Astrocyte (in vitro differentiated cells and primary cell): ENCODE measurements at regions not wholly inside any gene's neighbourhood (a gene's known extent, or its start where the extent isn't known, plus 50 kb on each side); places are given as distances from the start of the nearest gene placed in this dataset.

Source experiments
- DNase-seq: peaks from one replicate; pipeline ENCODE4 v3.0.0-alpha.2; 2010; ENCODE audit warnings: low read depth
- FAIRE-seq: peaks from 2 replicates; lab custom pipeline; 2011; peaks lifted over from hg19 to GRCh38; lab: Jason Lieb, UNC
- H2AFZ ChIP-seq: 2 replicates; pipeline ENCODE4 v1.6.0; 2012; ENCODE audit warnings: low read depth, low read length, inconsistent platforms
- H3K27ac ChIP-seq: 2 replicates; pipeline ENCODE4 v1.5.1; 2011; ENCODE audit warnings: low read depth, low read length, inconsistent platforms
- H3K27me3 ChIP-seq: 2 replicates; pipeline ENCODE4 v1.6.0; 2011; ENCODE audit warnings: low read length, inconsistent platforms; ENCODE audit not compliant: insufficient read depth
- H3K36me3 ChIP-seq: 2 replicates; pipeline ENCODE4 v1.5.1; 2011; ENCODE audit warnings: low read length, inconsistent platforms; ENCODE audit not compliant: insufficient read depth
- H3K4me1 ChIP-seq: 2 replicates; pipeline ENCODE4 v1.5.1; 2011; ENCODE audit warnings: low read length, inconsistent platforms; ENCODE audit not compliant: insufficient read depth
- H3K4me2 ChIP-seq: 2 replicates; pipeline ENCODE4 v1.6.0; 2012; ENCODE audit warnings: low read length, inconsistent platforms
- H3K4me3 ChIP-seq: 2 replicates; pipeline ENCODE4 v1.5.1; 2011; ENCODE audit warnings: low read depth, mild to moderate bottlenecking, low read length, inconsistent platforms; ENCODE audit not compliant: insufficient read depth
- H3K79me2 ChIP-seq: 2 replicates; pipeline ENCODE4 v1.6.0; 2012; ENCODE audit warnings: mild to moderate bottlenecking, low read length, inconsistent platforms; ENCODE audit not compliant: insufficient read depth
- H3K9ac ChIP-seq: 2 replicates; pipeline ENCODE4 v1.6.0; 2012; ENCODE audit warnings: mild to moderate bottlenecking, low read length, inconsistent platforms
- H3K9me3 ChIP-seq: 2 replicates; pipeline ENCODE4 v1.5.1; 2012; ENCODE audit warnings: low read depth, mild to moderate bottlenecking, low read length, inconsistent platforms; ENCODE audit not compliant: insufficient read depth
- H4K20me1 ChIP-seq: 2 replicates; pipeline ENCODE4 v1.6.0; 2012; ENCODE audit warnings: low read length, inconsistent platforms; ENCODE audit not compliant: insufficient read depth
- H3K27ac Mint-ChIP-seq: one replicate; pipeline ENCODE4 v1.8.0; 2021; ENCODE audit warnings: mild to moderate bottlenecking, mixed read lengths; ENCODE audit not compliant: unreplicated experiment
- H3K27me3 Mint-ChIP-seq: one replicate; pipeline ENCODE4 v1.8.0; 2021; ENCODE audit warnings: low read depth, mixed read lengths; ENCODE audit not compliant: unreplicated experiment
- H3K36me3 Mint-ChIP-seq: one replicate; pipeline ENCODE4 v1.8.0; 2021; ENCODE audit warnings: low read depth, mixed read lengths; ENCODE audit not compliant: unreplicated experiment
- H3K4me1 Mint-ChIP-seq: one replicate; pipeline ENCODE4 v1.8.0; 2021; ENCODE audit warnings: low read depth, mixed read lengths; ENCODE audit not compliant: unreplicated experiment
- H3K4me3 Mint-ChIP-seq: one replicate; pipeline ENCODE4 v1.8.0; 2021; ENCODE audit warnings: mild to moderate bottlenecking, moderate library complexity, mixed read lengths; ENCODE audit not compliant: unreplicated experiment
- H3K9me3 Mint-ChIP-seq: one replicate; pipeline ENCODE4 v1.8.0; 2021; ENCODE audit warnings: mild to moderate bottlenecking, mixed read lengths; ENCODE audit not compliant: unreplicated experiment
- CTCF ChIP-seq: IDR thresholded peaks from 2 replicates; pipeline ENCODE4 v1.5.1; 2011; ENCODE audit warnings: low read depth, mild to moderate bottlenecking, inconsistent platforms, low read length, moderate library complexity; ENCODE audit not compliant: insufficient read depth
- EZH2 ChIP-seq: IDR thresholded peaks from 2 replicates; pipeline ENCODE4 v1.6.1; 2012; ENCODE audit warnings: mild to moderate bottlenecking, low read length, inconsistent platforms; ENCODE audit not compliant: insufficient read depth

- H3K4me2 ChIP-seq = no peak overlapping the region
- no peaks in the 10 kb centered on the region for H3K4me1 Mint-ChIP-seq
- H3K27ac Mint-ChIP-seq = no peak overlapping the region
- H4K20me1 ChIP-seq = no peaks in the 10 kb centered on the region
- no peak for DNase-seq
- H3K36me3 Mint-ChIP-seq = peaks cover 3% of the 10 kb centered on the region
- no peak overlapping the region for H3K9ac ChIP-seq
- TF ChIP-seq CTCF (no peak), EZH2 (no peak)
- H3K27ac ChIP-seq = no peak overlapping the region
- no peak overlapping the region for H3K4me3 ChIP-seq
- no peak overlapping the region for H2AFZ ChIP-seq
- no peak for FAIRE-seq
- H3K79me2 ChIP-seq = no peaks in the 10 kb centered on the region
- no peak overlapping the region for H3K4me3 Mint-ChIP-seq
- no peaks in the 10 kb centered on the region for H3K9me3 ChIP-seq
- no peaks in the 10 kb centered on the region for H3K27me3 ChIP-seq
- H3K36me3 ChIP-seq = no peaks in the 10 kb centered on the region
- peaks cover 18% of the 10 kb centered on the region for H3K9me3 Mint-ChIP-seq
- peaks cover 4% of the 10 kb centered on the region for H3K27me3 Mint-ChIP-seq
- no peaks in the 10 kb centered on the region for H3K4me1 ChIP-seq
These were observed 178.0 kb upstream of the DAPK1 start for GRCh38 chr9:87319656-87320055.

- H3K9me3 Mint-ChIP-seq = peaks cover 18% of the 10 kb centered on the region
- Histone ChIP-seq H3K4me2 (no peak overlapping the region), H2AFZ (no peak overlapping the region), H3K4me1 (no peaks in the 10 kb centered on the region), H3K9ac (no peak overlapping the region), H3K36me3 (no peaks in the 10 kb centered on the region), H3K79me2 (no peaks in the 10 kb centered on the region), H3K4me3 (no peak overlapping the region), H3K27ac (no peak overlapping the region), H4K20me1 (no peaks in the 10 kb centered on the region), H3K9me3 (no peaks in the 10 kb centered on the region), H3K27me3 (no peaks in the 10 kb centered on the region)
- no peak for TF ChIP-seq CTCF
- no peak for TF ChIP-seq EZH2
- peaks cover 4% of the 10 kb centered on the region for H3K27me3 Mint-ChIP-seq
- no peak for DNase-seq
- FAIRE-seq = no peak
- peaks cover 3% of the 10 kb centered on the region for H3K36me3 Mint-ChIP-seq
- H3K4me1 Mint-ChIP-seq = no peaks in the 10 kb centered on the region
- no peak overlapping the region for H3K4me3 Mint-ChIP-seq
- H3K27ac Mint-ChIP-seq = no peak overlapping the region
These were observed 177.4 kb upstream of the DAPK1 start for GRCh38 chr9:87320146-87320884.

- no peak overlapping the region for H3K4me3 Mint-ChIP-seq
- no peak overlapping the region for H3K27ac ChIP-seq
- H3K36me3 Mint-ChIP-seq = peaks cover 3% of the 10 kb centered on the region
- no peak overlapping the region for H3K9ac ChIP-seq
- FAIRE-seq = no peak
- peaks cover 6% of the 10 kb centered on the region for H3K27me3 Mint-ChIP-seq
- no peak for DNase-seq
- no peak overlapping the region for H3K4me2 ChIP-seq
- no peaks in the 10 kb centered on the region for H3K36me3 ChIP-seq
- no peaks in the 10 kb centered on the region for H4K20me1 ChIP-seq
- H3K9me3 Mint-ChIP-seq = peaks cover 11% of the 10 kb centered on the region
- H3K27ac Mint-ChIP-seq = no peak overlapping the region
- no peaks in the 10 kb centered on the region for H3K79me2 ChIP-seq
- H3K27me3 ChIP-seq = peaks cover 3% of the 10 kb centered on the region
- peaks cover 6% of the 10 kb centered on the region for H3K4me1 Mint-ChIP-seq
- no peak overlapping the region for H3K4me3 ChIP-seq
- no peak for TF ChIP-seq EZH2
- no peak for TF ChIP-seq CTCF
- H2AFZ ChIP-seq = no peak overlapping the region
- no peaks in the 10 kb centered on the region for H3K4me1 ChIP-seq
- H3K9me3 ChIP-seq = no peaks in the 10 kb centered on the region
These were observed 174.6 kb upstream of the DAPK1 start for GRCh38 chr9:87322840-87323635.
